Brain microvascular endothelial cell (primary cell): ENCODE measurements at regions not wholly inside any gene's neighbourhood (a gene's known extent, or its start where the extent isn't known, plus 50 kb on each side); places are given as distances from the start of the nearest gene placed in this dataset.
A peak's percentile ranks its signal among the peaks of the same experiment; 100 is the strongest.

ENCODE experiments used
- DNase-seq: peaks from one replicate; pipeline ENCODE4 v3.0.0-alpha.2; 2020
- H3K27ac ChIP-seq: fragments of 250-450 bp; sonication (Bioruptor Pico); 2 replicates; pipeline ENCODE4 v1.5.1; 2020; ENCODE audit warnings: mild to moderate bottlenecking, moderate library complexity
- H3K27me3 ChIP-seq: fragments of 250-450 bp; sonication (Bioruptor Pico); replicated peaks from 2 replicates; pipeline ENCODE4 v1.5.1; 2020; ENCODE audit warnings: mild to moderate bottlenecking
- H3K36me3 ChIP-seq: fragments of 250-450 bp; sonication (Bioruptor Pico); replicated peaks from 2 replicates; pipeline ENCODE4 v1.5.1; 2020; ENCODE audit warnings: mild to moderate bottlenecking
- H3K4me3 ChIP-seq: 2 replicates; pipeline ENCODE4 v1.5.1; 2011; ENCODE audit warnings: low read depth, mild to moderate bottlenecking, control low read depth, low read length, moderate library complexity
- in situ Hi-C: cut with HindIII; loops from 2 replicates; pipeline ENCODE4 v1.10.0; 2017; ENCODE audit warnings: low sequenced_read_pairs, low pct_ligation_motif_present
- TF ChIP-seq, protein P1 (sequence below): IDR thresholded peaks from 2 replicates; pipeline ENCODE4 v1.5.1; 2011; ENCODE audit warnings: low read depth, mild to moderate bottlenecking, moderate library complexity, low read length, control low read depth, inconsistent platforms; ENCODE audit errors: missing control alignments

DNA sequence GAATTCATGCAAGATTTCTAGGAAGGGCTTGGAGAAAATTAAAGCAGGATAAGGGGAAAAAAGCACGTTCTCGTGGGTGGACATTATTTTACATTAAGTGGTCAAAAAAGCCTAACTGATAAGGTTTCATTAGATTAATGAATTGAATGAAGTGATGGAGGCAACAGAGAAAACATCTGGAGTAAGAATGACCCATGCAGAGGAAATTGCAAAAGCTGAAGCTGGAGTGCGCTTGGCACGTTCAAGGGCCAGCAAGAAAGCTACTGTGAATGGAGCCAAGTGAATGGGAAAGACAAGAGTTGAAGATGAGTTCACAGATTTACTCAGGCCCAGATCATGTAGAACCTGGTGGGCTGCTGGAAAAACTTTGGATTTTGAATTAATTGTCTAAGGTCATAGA lies 777.9 kb downstream of the DACH1 start:
- Histone ChIP-seq H3K27ac (no peak overlapping the region), H3K4me3 (no peak overlapping the region), H3K36me3 (no peaks in the 10 kb centered on the region), H3K27me3 (no peaks in the 10 kb centered on the region)
- in situ Hi-C loops = no loop called here
- TF ChIP-seq, protein P1, sequence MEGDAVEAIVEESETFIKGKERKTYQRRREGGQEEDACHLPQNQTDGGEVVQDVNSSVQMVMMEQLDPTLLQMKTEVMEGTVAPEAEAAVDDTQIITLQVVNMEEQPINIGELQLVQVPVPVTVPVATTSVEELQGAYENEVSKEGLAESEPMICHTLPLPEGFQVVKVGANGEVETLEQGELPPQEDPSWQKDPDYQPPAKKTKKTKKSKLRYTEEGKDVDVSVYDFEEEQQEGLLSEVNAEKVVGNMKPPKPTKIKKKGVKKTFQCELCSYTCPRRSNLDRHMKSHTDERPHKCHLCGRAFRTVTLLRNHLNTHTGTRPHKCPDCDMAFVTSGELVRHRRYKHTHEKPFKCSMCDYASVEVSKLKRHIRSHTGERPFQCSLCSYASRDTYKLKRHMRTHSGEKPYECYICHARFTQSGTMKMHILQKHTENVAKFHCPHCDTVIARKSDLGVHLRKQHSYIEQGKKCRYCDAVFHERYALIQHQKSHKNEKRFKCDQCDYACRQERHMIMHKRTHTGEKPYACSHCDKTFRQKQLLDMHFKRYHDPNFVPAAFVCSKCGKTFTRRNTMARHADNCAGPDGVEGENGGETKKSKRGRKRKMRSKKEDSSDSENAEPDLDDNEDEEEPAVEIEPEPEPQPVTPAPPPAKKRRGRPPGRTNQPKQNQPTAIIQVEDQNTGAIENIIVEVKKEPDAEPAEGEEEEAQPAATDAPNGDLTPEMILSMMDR = no peak
- DNase-seq = no peak

DNA sequence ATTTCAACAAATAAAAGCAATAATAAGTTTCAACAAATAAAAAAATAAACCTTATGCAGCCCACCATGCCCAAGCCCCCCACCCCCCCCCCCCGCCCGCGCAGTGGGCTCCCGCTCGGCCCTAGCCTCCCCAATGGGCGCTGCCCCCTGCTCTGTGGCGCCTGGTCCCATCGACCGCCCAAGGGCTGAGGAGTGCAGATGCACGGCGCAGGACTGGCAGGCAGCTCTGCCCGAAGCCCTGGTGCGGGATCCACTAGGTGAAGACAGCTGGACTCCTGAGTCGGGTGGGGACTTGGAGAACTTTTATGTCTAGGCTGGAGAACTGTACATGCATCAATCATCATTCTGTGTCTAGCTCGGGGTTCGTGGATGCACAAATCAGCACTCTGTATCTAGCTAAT lies 779.6 kb downstream of the DACH1 start:
- H3K4me3 ChIP-seq = no peak overlapping the region
- no peaks in the 10 kb centered on the region for H3K27me3 ChIP-seq
- TF ChIP-seq, protein P1 = no peak
- in situ Hi-C loops = no loop called here
- no peak for DNase-seq
- no peaks in the 10 kb centered on the region for H3K36me3 ChIP-seq
- H3K27ac ChIP-seq = no peak overlapping the region

DNA sequence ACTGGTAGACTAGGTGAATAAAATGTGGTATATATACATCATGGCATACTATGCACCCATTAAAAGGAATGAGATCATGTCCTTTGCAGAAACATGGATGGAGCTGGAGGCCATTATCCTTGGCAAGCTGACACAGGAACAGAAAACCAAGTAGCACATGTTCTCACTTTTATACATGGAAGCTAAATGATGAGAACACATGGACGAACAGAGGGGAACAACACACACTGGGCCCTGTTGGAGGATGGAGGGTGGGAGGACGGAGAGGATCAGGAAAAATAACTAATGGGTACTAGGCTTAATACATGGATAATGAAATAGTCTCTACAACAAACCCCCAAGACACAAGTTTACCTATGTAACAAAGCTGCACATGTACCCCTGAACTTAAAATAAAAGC lies 780.0 kb downstream of the DACH1 start:
- no peaks in the 10 kb centered on the region for H3K36me3 ChIP-seq
- in situ Hi-C loops = no loop called here

DNA sequence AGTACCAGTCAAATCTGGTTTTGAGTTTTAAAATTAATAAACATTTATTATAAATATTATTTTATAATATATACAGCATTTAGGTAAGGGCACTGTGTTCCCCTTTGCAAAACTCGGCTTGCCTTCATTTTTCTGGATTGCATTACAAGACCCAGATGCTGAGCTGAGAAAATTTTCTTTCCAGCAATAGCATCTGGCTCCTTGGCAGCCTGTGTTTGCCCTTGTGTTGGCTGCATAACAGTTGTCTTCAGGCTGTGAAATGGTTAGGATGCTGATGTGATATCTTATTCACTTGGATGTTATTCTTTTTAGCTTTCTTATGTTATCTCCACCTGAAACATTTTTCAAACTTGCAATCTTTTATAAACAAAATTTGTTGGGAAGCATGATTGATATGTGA lies 784.4 kb downstream of the DACH1 start:
- TF ChIP-seq, protein P1 = no peak
- in situ Hi-C loops = no loop called here
- no peak overlapping the region for H3K4me3 ChIP-seq
- no peaks in the 10 kb centered on the region for H3K27me3 ChIP-seq
- H3K27ac ChIP-seq = no peak overlapping the region
- DNase-seq = no peak
- H3K36me3 ChIP-seq = no peaks in the 10 kb centered on the region

More for the DNA sequence above, 780.0 kb downstream of the DACH1 start:
- Histone ChIP-seq H3K4me3 (no peak overlapping the region), H3K27ac (no peak overlapping the region), H3K27me3 (no peaks in the 10 kb centered on the region)
- TF ChIP-seq, protein P1 = no peak
- DNase-seq = no peak

DNA sequence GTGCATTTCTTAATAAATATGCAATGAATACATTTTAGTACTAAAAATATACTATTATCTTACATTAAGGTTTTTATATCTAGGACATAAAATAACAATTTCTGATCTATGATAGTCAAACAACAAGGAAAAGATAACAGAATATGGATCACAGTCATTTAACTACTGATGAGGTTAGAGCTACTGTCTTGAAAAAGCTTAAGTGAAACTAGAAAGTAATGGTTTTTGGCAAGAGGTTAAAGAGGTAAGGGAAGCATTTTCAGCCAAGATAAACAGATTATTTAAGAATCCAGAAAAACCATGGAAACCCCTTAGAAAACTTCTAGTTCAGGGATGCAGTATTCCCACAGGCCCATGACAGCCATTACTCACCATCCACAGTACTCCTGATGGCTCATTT lies 787.4 kb downstream of the DACH1 start:
- Histone ChIP-seq H3K27me3 (no peaks in the 10 kb centered on the region), H3K36me3 (no peaks in the 10 kb centered on the region), H3K27ac (no peak overlapping the region), H3K4me3 (no peak overlapping the region)
- in situ Hi-C loops = no loop called here
- TF ChIP-seq, protein P1 = no peak
- peak; percentile 36 for DNase-seq

DNA sequence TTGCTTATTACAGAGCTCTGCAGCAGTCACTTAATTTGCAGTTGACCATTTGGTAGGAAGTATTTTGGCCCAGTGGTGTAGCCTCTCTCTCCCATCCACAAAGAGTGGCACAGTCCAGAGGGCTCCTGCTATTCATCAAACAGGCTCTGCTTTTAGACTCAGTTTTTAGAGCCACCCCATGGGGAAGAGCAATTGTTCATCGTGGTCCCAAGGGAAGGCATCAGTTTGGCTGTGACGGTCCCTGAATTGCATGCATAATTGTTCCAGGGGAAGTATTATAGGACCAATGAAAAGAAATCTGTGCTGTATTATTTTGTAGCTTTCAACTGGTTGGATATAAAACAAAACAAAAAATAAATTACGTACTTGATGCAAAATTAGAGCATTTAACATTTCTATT lies 799.0 kb downstream of the DACH1 start:
- DNase-seq = no peak
- TF ChIP-seq, protein P1 = no peak
- Histone ChIP-seq H3K4me3 (no peak overlapping the region), H3K36me3 (no peaks in the 10 kb centered on the region), H3K27ac (no peak overlapping the region), H3K27me3 (no peaks in the 10 kb centered on the region)
- in situ Hi-C loops = no loop called here
